ENCODE measurements at regions not wholly inside any gene's neighbourhood (a gene's known extent, or its start where the extent isn't known, plus 50 kb on each side); places are given as distances from the start of the nearest gene placed in this dataset.

- no peak for TF ChIP-seq EZH2 (IDR thresholded peaks at IDR 0.05)
- TF ChIP-seq EZH2phosphoT487 (IDR thresholded peaks at IDR 0.05; ENCODE audit: borderline replicate concordance) = no peak
- no peak for TF ChIP-seq POLR2A (IDR thresholded peaks at IDR 0.05; ENCODE audit: borderline replicate concordance, extremely low read depth, insufficient read depth, insufficient read length)
- TF ChIP-seq CTCF (IDR thresholded peaks at IDR 0.05 in 2 of 3, conservative IDR thresholded peaks at IDR 0.05 in 1 of 3; ENCODE audit: borderline replicate concordance in 1 of 3, insufficient read depth in 1 of 3, low read depth in 2 of 3, low read length in 2 of 3) = no peak
Measured at GRCh38 chr11:37076866-37077265, 478.8 kb upstream of the RAG2 start.
